ENCODE measurements at regions not wholly inside any gene's neighbourhood (a gene's known extent, or its start where the extent isn't known, plus 50 kb on each side); places are given as distances from the start of the nearest gene placed in this dataset.
A peak's percentile ranks its signal among the peaks of the same experiment; 100 is the strongest.

DNA sequence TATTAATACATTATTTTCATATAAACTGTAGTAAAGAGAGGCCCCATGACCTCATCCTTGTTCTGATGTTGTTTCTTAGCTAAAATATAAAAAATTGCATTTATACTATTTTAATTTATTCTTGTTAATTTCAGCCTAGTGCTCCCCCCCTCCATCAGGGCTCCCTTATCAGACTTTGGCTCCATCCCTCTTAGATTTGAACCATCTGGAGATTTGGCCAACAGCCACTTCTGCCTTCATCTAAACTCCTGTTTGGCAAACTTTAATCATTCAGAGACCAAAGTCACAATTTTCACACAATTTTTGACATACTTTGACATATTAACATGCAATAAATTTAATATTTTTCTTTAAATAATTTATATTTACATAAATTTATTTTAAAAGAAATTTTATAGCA is 569.3 kb downstream of the TDRD15 start:
- no peak for DNase-seq (ENCODE audit: low read depth, low spot score)

DNA sequence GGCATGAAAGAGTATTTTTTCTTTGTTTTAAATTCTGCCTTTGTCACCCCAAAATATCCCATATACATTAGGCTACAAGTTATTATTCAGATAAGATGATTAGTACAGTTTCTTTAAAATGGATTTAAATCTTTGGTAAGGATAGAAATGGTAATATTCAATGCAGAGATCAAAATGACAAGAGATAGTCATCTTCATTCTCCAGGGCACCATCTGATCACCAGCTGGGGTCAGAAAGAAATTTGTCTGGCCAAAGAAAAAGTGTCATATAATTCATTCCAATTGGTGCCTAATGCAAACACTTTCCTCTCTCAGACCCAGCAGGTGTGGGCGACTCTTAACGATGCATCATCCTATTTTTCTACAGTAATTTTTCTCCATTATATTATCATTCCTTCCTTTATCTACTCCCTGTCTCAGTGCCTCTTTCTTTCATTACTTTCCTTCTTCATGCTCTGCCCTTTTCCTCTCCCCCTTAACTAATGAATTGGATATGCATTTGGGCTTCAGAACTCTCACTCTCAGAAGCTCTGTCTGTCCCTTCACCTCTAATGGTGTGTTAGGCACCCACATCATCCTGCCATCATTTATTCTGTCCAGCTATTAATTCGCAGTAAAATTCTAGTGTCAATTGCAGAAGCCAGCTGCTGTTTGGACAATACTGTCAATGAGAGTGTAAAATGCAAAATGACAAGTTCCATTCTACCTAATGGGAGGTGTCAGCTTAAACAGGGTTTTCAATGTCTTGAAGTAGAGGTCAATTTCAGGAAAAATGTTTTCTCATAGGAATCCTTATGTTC is 570.5 kb downstream of the TDRD15 start:
- no peak for DNase-seq (ENCODE audit: low read depth, low spot score)

DNA sequence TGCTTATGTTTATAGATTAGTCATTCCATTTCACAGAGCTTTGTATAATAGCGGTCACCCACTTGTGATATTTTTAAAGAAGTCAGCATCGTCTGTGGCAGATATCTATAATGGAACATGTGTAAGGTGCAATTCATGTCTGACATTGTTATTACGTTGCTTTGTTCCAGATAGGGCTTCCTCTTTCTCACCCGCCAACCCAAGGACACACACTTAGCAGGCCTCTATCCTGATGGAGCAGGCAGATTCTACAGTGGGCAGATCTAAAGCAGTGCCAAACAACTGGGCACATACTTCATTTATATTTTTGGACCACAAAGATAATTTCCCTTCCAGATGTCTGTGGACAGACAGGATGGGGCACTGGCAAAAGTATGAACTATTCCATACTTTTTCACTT is 573.1 kb downstream of the TDRD15 start:
- no peak for DNase-seq (ENCODE audit: low read depth, low spot score)

DNA sequence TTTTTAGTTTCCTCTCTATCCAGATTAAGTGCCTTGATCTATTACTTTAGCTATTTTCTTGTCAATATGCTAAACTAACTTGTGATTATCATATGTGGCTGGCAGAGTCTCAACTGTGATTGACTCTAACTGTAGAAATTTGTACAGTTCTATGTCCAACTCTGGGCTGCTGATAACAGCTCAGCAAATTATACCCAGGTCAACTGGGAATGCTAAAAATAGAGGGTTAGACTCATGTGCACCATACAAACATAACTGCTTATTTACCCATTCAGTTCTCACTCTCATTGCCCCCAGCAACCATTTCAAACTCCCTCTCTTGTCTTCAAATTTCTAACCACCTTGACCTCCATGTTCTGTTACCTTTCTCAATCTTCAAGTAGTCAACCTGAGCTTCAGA is 576.9 kb downstream of the TDRD15 start:
- DNase-seq (ENCODE audit: low read depth, low spot score), result no peak

DNA sequence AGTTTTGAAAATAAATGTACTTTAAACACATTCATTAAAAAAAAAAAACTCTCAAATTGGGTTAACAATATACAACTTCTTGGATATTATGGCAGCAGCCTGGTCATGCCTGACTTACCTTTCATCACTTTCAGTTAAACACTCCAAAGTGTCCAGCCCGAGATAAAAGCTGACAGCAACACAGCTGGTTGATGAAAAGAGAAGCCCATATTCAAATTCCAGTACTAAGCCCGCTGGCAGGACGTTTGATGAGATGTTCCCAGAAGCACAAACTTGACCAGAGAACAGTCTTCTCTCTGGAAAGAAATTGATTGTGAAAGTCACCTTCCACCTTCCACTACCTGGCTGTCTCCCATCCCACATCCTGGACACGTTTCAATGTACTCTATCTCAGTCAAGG is 586.3 kb downstream of the TDRD15 start:
- DNase-seq (ENCODE audit: low read depth, low spot score), result no peak

DNA sequence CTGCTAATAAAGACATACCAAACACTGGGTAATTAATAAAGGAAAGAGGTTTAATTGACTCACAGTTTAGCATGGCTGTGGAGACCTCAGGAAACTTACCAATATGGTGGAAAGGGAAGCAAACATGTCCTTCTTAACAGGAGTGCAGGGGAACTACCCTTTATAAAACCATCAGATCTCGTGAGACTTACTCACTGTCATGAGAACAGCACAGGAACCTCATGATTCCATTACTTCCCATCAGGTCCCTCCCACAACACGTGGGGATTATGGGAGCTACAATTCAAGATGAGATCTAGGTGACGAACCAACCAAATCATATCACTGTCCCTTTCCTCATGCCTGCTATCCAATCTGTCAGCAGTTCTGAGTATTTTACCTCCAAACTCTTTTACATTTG is 586.7 kb downstream of the TDRD15 start:
- no peak for DNase-seq (ENCODE audit: low read depth, low spot score)

DNA sequence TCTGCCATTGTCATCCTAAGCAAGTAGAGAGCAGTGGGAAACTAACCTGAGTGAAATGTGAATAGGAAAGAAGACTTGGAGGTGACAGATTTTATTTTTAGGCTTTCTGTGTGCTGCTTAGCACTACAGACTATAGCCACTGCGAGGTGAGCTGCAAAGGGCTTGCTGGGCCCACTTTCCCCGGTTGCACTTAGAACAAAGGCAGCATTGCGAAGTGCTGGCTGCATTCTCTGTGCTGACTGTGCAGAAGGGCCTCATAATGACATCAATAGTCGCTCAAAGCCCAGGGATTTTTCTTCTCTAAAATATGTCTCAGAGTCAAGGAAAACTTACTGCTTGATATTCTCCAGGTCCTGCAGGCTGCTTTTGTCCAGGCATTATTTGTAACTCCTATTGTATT is 592.1 kb downstream of the TDRD15 start:
- DNase-seq (ENCODE audit: low read depth, low spot score), result no peak

DNA sequence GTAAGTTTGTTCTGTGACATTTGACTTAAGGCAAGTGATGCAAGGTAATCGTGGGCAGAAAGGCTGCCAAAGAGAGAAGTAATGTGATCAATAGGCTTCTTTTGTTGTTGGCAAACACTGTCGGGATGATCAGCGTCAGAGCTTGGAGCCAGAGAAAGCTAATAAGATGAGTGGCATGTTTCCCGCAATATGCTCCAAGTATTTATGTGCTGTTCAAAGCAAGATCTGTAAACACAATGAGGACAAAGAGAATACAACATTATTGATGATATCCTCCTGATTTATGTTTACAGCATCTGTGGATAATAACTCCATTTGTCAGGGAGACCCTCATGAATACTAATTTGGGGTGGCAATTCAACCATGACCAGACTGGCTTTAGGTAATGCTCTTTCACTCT is 603.3 kb downstream of the TDRD15 start:
- DNase-seq (ENCODE audit: low read depth, low spot score), result no peak

DNA sequence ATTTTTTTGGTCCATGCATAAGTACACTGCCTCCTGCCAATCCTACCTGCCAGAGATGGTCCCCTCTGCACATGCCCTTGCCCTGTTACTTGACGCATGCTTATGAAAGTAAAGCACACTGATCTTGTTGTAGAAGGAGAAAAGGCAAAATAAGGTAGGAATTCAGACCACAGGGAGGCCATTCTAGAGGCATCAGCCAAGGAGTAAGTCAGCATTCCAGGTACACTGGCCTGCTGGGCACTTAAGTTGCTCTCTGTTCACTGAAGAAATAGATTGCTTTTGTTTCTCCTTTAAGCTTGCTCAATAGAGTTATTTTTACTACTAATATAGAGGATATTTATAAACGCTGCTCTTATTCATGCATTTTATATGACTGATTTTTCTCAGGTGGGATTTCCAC is 604.4 kb downstream of the TDRD15 start:
- DNase-seq (ENCODE audit: low read depth, low spot score), result no peak

DNA sequence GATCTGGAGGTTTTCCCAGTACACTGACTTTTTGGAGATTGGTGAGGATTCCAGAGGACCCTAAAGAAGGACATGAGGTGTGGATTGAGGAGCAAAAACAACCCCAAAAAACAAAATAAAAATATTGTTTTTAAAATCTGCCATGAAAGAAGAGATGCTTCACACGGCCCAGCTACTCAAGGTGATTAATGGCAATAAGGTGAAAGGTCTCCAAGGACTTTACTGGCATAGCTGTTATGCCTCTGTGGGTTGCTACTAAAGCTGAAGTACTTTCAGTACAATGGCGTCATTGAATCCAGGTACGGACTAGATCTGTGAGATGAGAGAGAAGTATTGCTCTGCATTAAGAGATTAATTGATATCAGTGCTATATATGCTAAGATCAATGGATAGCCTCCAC is 606.4 kb downstream of the TDRD15 start:
- no peak for DNase-seq (ENCODE audit: low read depth, low spot score)

DNA sequence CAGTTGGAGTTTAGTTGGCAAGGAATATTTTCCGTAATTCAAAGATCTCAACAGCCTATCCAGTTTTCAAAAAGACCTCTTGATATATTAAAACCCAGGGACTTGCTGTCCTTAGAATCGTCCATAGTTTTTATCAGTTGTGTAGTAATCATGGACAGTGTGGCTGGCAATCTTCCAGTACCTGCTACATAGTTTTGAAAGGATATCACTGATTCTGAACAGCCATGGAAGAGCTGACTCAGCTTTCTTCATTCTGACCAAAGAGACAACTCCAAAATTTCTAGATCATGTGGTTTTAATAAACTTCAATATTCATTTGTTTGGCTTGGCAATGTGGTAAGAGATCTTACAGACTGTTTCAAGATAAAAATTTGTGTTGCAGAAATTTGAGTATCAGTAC is 616.7 kb downstream of the TDRD15 start:
- DNase-seq (ENCODE audit: low read depth, low spot score), result no peak

DNA sequence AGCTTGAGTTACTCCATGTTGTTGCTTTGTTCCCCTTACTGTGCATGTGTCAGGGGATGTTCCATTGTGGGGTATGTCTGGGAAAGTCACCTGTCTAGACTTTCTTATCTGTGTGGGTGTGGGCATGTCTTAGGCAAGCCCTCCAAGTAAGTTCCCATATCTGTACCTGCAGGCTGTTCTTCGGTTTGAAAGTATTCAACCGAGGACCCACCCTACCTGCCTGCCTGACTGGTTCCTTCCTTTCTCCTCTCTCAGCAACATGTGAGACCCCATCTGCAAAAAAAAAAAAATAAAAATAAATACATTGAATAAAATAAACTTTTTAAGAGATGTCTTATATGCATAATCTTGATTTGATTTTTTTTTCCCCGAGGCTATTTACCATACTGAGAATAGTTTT is 622.7 kb downstream of the TDRD15 start:
- no peak for DNase-seq (ENCODE audit: low read depth, low spot score)

DNA sequence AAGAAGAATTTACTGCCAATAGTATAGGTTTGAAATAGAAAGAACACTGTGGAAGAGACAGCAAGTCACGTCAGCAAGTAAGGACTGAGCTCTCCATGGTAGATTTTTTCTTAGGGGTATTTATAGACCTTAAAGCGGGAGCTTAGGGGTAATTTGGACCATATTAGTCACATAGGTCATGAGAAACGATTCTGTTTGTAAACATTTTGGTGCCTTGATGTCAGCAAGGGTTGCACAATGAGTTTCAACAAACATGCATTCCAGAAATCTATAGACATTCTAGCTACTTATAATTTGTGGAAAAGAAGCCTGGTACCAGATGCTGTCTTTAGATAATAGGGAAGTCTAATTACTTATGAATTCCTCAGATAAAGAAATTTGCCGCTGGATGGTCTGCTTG is 624.7 kb downstream of the TDRD15 start:
- DNase-seq (ENCODE audit: low read depth, low spot score), result no peak

DNA sequence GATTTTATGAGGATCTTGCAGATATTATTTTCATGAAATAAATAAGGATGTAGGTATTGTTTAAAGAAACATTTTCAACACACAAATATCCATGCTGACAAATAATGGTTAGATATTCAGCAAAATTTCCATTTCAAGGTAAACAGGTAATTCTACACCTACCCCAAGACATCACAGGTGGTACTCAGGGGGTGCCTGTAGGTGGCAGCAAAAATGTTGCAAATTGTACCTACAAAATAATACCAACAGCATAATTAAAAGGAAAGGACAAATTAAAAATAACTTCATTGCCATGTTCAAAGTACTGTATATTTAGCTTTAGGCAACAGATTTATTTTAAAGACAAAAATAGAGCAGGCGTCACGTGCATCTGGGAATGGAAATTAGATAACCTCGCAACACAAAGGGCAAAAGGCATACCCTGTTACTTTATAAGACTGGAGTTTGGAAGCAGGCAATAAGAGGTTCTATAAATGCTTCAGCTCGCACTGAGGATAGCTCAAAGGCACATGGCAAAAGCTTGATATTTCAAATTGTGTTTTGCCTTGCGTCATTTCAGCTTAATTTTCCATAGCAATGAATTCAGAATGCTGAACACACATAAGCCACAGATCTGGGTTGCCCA is 630.5 kb downstream of the TDRD15 start:
- DNase-seq (ENCODE audit: low read depth, low spot score), result no peak

DNA sequence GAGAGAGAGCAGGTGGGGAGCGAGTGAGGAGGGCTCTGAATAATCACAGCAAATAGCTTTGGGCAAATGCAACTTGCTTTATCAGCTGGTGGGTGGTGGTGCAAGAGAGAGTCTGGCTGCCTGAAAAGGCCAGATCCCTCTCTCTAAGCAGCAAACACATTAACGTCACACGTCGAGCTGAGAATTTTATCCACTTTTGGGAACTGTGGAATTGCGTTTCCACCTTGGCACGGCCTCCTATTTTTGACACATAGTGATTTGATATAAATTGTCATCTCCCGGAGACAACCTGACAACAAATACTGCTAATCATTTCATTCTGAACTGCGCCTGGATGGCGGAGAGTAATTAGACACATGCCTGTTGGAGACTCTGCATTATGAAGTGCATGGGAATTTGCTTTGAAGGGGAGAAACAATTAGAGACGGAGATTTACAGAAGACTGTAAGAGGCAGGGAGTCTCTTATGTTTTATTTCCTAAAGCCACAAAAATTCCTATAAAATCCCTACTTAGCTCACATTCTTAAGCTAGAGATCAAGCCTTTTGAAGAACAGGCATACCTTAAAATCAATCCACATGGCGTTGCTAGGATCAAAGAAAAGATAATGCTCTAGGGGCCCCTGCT is 634.1 kb downstream of the TDRD15 start:
- no peak for DNase-seq (ENCODE audit: low read depth, low spot score)

DNA sequence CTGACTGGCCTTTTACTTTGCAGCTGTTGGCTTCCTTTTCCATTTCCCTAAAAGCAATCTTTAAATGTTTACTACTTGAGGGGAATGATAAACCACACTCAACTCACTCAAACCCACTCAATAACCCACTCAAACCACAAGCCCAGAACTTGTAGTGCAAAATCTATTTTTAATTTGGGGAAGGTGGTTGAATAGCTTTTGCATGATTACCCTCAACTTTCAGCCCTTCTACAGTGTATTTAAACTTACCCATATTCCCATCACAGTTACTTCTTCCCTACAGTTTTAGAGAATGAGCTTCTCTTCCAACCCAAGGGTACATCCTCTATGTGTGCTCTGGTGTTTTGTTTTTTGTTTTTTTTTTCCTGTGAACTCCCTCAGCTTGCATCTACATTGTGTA is 636.1 kb downstream of the TDRD15 start:
- no peak for DNase-seq (ENCODE audit: low read depth, low spot score)

DNA sequence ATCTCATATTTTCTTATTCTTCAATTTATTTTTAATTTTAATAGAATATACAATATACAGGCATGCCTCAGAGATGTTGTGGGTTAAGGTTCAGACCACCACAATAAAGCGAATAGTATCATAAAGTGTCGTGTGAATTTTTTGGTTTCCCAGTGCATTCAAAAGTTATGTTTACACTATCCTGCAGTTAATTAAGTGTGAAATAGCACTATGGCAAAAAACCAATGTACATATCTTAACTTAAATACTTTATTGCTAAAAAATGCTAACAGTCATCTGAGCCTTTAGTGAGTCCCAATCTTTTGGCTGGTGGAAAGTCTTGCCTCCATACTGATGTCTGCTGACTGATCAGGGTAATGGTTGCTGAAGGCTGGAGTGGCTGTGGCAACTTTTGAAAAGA is 637.6 kb downstream of the TDRD15 start:
- no peak for DNase-seq (ENCODE audit: low read depth, low spot score)

DNA sequence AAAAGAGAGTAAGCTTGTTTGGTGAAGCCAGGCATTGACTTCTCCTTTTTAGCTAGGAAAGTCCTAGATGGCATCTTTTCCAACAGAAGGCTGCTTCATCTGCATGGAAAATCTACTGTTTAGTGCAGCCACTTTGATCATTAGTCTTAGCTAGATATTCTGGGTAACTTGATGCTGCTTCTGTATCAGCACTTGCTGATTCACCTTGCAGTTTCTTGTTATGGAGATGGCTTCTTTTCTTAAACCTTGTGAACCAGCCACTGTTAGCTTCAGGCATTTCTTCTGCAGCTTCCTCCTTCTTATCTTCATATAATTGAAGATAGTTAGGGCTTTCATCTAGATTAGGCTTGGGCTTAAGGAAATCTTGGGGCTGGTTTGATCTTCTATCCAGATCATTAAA is 639.7 kb downstream of the TDRD15 start:
- DNase-seq (ENCODE audit: low read depth, low spot score), result peak; percentile 5

DNA sequence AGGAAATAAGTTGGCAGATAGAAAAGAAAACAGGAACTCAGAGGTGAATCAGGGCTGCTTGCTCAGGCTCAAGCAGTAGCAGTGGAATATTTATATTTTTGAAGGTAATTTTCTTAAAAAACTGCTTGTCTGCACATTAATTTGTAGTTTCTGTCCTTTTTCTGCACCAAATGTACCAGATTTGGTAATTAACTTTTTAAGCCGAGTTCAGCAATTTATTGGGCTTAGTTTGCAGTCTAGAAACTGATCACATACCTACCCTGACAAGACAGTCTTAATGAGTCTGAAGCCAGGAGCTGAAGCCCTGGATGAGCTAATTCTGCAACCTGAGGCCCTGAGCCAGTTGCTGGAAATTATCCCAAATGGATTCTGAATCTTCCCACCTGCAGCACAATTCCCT is 647.0 kb downstream of the TDRD15 start:
- DNase-seq (ENCODE audit: low read depth, low spot score), result no peak

DNA sequence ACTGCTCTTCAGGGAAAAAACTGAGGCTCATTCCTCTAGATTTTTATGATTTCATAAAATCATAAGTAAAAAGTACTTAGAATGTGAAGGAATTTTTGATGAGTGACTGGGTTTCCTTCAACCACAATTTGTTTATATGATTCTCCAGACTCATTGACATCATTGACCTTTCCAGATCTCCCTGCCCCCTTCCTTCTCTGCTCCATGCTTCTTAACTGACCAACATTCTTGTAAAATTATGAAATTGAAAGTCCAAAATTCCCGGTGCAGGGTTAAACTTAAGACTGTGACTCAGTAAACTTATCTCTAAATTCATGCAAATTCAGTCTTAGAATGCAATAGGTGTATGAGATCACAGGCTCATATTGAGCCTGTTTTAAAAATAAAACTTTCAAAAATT is 648.9 kb downstream of the TDRD15 start:
- DNase-seq (ENCODE audit: low read depth, low spot score), result no peak

DNA sequence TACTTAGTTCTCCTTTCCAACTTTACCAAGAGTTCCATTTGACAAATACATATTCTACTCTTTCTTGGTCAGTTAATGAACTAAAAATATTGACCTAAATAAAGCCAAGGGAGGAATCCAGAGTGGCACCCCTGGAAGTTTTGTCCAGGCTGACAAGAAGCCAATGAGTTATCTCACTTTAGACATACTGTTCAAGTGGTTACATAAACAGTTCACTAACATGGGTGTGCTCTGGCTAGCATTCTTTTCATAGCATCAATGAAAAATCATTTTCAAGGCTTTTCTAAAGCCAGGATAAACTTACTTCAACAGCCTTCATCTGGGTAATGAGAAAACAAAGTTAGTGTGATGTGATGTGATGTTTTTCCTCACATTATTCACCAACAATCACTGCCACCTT is 649.4 kb downstream of the TDRD15 start:
- DNase-seq (ENCODE audit: low read depth, low spot score), result no peak

DNA sequence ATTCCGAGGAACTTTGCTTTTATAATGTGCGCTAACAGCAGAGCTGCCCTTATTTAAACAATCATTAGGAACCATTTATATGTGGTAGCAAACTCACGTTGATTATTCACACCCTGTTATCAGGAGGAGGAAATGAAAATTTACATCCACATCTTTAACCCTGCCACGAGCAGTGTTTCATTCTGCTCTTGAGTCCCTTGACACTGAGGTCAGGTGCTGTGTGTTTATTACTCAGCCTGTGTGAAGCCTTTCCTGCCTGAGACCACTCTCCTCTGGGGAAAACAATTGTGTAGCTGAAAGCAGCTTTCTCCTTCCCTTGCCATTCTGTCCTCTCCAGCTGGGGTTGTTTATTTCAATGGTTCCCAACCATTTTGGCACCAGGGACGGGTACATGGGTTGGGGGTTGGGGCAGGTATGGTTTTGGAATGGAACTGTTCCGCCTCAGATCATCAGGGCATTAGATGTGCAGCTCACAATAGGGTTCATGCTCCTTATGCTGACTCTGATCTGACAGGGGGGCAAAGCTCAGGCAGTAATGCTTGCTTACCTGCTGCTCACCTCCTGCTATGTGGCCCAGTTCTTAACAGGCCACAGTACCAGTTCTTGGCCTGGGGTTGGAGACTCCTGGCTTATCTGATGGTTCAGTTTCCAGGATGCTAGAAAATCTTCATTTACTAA is 651.1 kb downstream of the TDRD15 start:
- DNase-seq (ENCODE audit: low read depth, low spot score), result no peak

DNA sequence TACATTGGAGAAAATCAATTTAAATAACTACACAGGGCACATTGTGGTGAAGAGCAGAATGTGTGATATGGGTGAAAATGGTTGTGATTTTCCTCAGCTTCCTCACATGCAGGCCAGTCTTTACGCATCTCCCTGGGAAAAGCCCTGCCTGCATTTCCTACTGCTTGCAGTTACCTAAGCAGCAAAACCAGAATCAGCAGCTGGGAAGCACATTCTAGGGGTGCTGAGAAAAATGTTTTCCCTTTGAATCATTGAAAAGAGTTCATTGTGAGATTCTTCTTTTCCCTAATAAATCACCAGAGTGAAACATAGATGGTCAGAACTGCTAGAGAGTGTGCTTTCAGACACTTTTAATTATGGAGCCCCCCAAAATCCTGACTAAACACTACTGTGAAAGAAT is 656.0 kb downstream of the TDRD15 start:
- no peak for DNase-seq (ENCODE audit: low read depth, low spot score)

Measured in iPS DF 19.7 (cell line).